ENCODE measurements at regions not wholly inside any gene's neighbourhood (a gene's known extent, or its start where the extent isn't known, plus 50 kb on each side); places are given as distances from the start of the nearest gene placed in this dataset.

DNA sequence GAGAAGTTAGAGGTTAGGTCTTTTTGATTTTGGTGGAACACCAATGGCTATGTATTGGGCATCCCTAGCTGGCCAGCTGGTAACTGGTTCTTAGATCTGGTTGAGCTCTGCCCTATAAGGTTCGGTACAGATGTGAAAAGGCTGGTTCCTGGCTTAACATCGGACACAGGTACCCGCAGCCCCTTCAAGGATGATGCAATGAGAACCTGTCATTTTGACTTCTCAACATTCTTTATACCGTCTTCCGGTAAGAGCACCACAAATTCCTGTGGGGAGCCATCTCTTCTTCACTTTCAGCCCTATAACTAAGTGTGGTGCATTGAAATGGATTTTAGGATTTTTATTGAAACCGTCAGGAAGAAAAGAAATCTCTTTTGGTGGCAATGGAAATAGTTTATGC is 222.8 kb downstream of the ADAMTS9 start:
- Mint-ChIP-seq H3K27ac (no peak overlapping the region), H3K9me3 (peaks cover 0 to 2% (median 0%) of the 10 kb centered on the region in 7 donors), H3K27me3 (no peaks in the 10 kb centered on the region), H3K4me3 (no peak overlapping the region), H3K36me3 (no peaks in the 10 kb centered on the region), H3K4me1 (peaks cover 0 to 3% (median 0%) of the 10 kb centered on the region in 4 donors)
- Histone ChIP-seq H3K27me3 (ENCODE audit: control insufficient read depth, insufficient read depth, low read length) (no peaks in the 10 kb centered on the region), H3K36me3 (ENCODE audit: control insufficient read depth, insufficient read depth, low read length) (no peaks in the 10 kb centered on the region), H3K4me3 (ENCODE audit: low read depth, low read length) (no peak overlapping the region), H3K4me1 (ENCODE audit: control insufficient read depth, insufficient read depth, low read length, poor library complexity, severe bottlenecking) (no peaks in the 10 kb centered on the region), H3K9me3 (ENCODE audit: control insufficient read depth in 2 of 2, low read length in 2 of 2) (no peaks in the 10 kb centered on the region), H3K27ac (ENCODE audit: insufficient read depth, low read length, poor library complexity, severe bottlenecking) (no peak overlapping the region)
- DNase-seq (no peak), ATAC-seq (ENCODE audit: low read depth in 2 of 2) (no peak)

DNA sequence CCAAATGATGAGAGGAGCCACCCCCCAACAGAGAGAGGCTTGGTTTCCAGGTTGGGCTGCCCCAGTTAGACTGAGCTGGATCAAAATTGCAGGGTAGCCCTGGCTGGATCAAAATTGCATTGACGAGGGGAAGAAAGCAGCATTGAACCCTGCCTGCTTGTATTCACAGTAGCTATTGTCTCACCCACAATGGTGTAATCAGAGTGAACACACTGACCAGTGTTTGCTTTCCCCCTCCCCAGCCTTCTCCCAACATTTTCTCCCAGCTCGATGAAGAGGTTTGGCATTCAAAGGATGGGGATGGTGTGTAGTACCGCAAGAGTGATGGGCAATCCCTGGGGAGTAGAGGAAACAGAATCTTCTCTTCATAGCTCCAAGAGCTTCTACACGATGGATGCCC is 223.8 kb downstream of the ADAMTS9 start:
- Mint-ChIP-seq H3K27me3 (no peaks in the 10 kb centered on the region), H3K27ac (no peak overlapping the region)
- ATAC-seq (ENCODE audit: low read depth in 2 of 2): no peak

DNA sequence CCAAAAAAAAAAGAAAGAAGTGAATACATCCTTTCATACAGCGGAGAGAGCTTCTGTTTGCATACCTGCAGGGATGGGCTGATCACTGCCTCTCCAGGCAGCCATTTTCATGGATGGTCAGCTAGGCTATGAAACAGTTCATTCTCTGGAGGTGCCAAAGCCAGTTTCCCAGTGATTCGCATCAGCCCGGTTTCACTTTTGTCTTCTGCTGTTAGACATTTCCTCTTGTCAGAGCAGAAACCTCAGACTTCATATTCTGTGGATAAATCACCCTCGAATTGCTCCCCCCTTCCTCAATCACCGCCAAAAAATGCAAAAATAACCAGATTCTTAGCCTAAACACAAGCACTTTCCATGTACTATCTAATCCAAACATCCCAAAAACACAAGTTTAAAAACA is 225.6 kb downstream of the ADAMTS9 start:
- no peak overlapping the region for H3K27ac ChIP-seq (ENCODE audit: insufficient read depth, low read length, poor library complexity, severe bottlenecking)
- ATAC-seq (ENCODE audit: low read depth in 2 of 2) (no peak), DNase-seq (no peak)
- peaks cover 0 to 2% (median 0%) of the 10 kb centered on the region in 7 donors for H3K9me3 Mint-ChIP-seq
- no peaks in the 10 kb centered on the region for H3K36me3 ChIP-seq (ENCODE audit: control insufficient read depth, insufficient read depth, low read length)
- H3K27me3 ChIP-seq (ENCODE audit: control insufficient read depth, insufficient read depth, low read length): no peaks in the 10 kb centered on the region
- H3K27ac Mint-ChIP-seq: no peak overlapping the region
- H3K9me3 ChIP-seq (ENCODE audit: control insufficient read depth in 2 of 2, low read length in 2 of 2): no peaks in the 10 kb centered on the region
- H3K4me3 Mint-ChIP-seq: no peak overlapping the region
- H3K4me1 Mint-ChIP-seq: peaks cover 0 to 3% (median 0%) of the 10 kb centered on the region in 4 donors
- no peaks in the 10 kb centered on the region for H3K27me3 Mint-ChIP-seq
- H3K4me1 ChIP-seq (ENCODE audit: control insufficient read depth, insufficient read depth, low read length, poor library complexity, severe bottlenecking): no peaks in the 10 kb centered on the region
- no peaks in the 10 kb centered on the region for H3K36me3 Mint-ChIP-seq
- no peak overlapping the region for H3K4me3 ChIP-seq (ENCODE audit: low read depth, low read length)

More for the DNA sequence above, 223.8 kb downstream of the ADAMTS9 start:
- Mint-ChIP-seq H3K36me3 (no peaks in the 10 kb centered on the region), H3K4me1 (peaks cover 0 to 3% (median 0%) of the 10 kb centered on the region in 4 donors), H3K9me3 (peaks cover 0 to 2% (median 0%) of the 10 kb centered on the region in 7 donors), H3K4me3 (no peak overlapping the region)
- no peaks in the 10 kb centered on the region for H3K9me3 ChIP-seq (ENCODE audit: control insufficient read depth in 2 of 2, low read length in 2 of 2)
- H3K27ac ChIP-seq (ENCODE audit: insufficient read depth, low read length, poor library complexity, severe bottlenecking): no peak overlapping the region
- no peak for DNase-seq
- no peaks in the 10 kb centered on the region for H3K4me1 ChIP-seq (ENCODE audit: control insufficient read depth, insufficient read depth, low read length, poor library complexity, severe bottlenecking)
- H3K4me3 ChIP-seq (ENCODE audit: low read depth, low read length): no peak overlapping the region
- no peaks in the 10 kb centered on the region for H3K36me3 ChIP-seq (ENCODE audit: control insufficient read depth, insufficient read depth, low read length)
- no peaks in the 10 kb centered on the region for H3K27me3 ChIP-seq (ENCODE audit: control insufficient read depth, insufficient read depth, low read length)

DNA sequence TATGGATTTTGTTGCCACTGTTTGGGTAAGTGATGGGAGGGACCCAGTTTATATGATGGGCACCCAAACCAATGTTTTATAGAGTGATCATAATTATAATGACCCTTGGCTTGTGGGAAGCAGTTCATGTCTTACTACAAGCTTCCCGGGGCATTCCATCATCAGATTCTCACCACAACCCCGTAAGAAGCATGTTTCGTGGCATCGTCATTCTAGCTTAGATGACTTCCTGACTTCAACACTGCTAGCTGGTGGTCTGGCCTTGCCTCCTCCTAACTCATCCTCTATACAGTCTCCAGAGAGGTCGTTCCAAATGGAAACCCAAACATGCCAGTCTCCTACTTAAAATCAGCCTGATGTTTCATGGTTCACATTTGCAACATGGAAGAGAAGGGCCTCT is 226.9 kb downstream of the ADAMTS9 start:
- Mint-ChIP-seq H3K27ac (no peak overlapping the region), H3K4me1 (peaks cover 0 to 3% (median 0%) of the 10 kb centered on the region in 4 donors), H3K36me3 (no peaks in the 10 kb centered on the region), H3K4me3 (no peak overlapping the region), H3K27me3 (no peaks in the 10 kb centered on the region), H3K9me3 (peaks cover 0 to 2% (median 0%) of the 10 kb centered on the region in 7 donors)
- ATAC-seq (ENCODE audit: low read depth in 2 of 2): no peak
- H3K27me3 ChIP-seq (ENCODE audit: control insufficient read depth, insufficient read depth, low read length): no peaks in the 10 kb centered on the region
- no peaks in the 10 kb centered on the region for H3K4me1 ChIP-seq (ENCODE audit: control insufficient read depth, insufficient read depth, low read length, poor library complexity, severe bottlenecking)
- no peak for DNase-seq
- H3K36me3 ChIP-seq (ENCODE audit: control insufficient read depth, insufficient read depth, low read length): no peaks in the 10 kb centered on the region
- no peaks in the 10 kb centered on the region for H3K9me3 ChIP-seq (ENCODE audit: control insufficient read depth in 2 of 2, low read length in 2 of 2)
- H3K4me3 ChIP-seq (ENCODE audit: low read depth, low read length): no peak overlapping the region
- H3K27ac ChIP-seq (ENCODE audit: insufficient read depth, low read length, poor library complexity, severe bottlenecking): no peak overlapping the region

- H3K27me3 Mint-ChIP-seq: no peaks in the 10 kb centered on the region
- no peak overlapping the region for H3K4me3 Mint-ChIP-seq
- H3K4me3 ChIP-seq (ENCODE audit: low read depth, low read length): no peak overlapping the region
- ATAC-seq (ENCODE audit: low read depth in 2 of 2): no peak
- H3K36me3 ChIP-seq (ENCODE audit: control insufficient read depth, insufficient read depth, low read length): no peaks in the 10 kb centered on the region
- peaks cover 0 to 3% (median 0%) of the 10 kb centered on the region in 4 donors for H3K4me1 Mint-ChIP-seq
- no peak for DNase-seq
- no peaks in the 10 kb centered on the region for H3K4me1 ChIP-seq (ENCODE audit: control insufficient read depth, insufficient read depth, low read length, poor library complexity, severe bottlenecking)
- H3K27ac ChIP-seq (ENCODE audit: insufficient read depth, low read length, poor library complexity, severe bottlenecking): no peak overlapping the region
- no peaks in the 10 kb centered on the region for H3K36me3 Mint-ChIP-seq
- no peaks in the 10 kb centered on the region for H3K27me3 ChIP-seq (ENCODE audit: control insufficient read depth, insufficient read depth, low read length)
- H3K9me3 ChIP-seq (ENCODE audit: control insufficient read depth in 2 of 2, low read length in 2 of 2): no peaks in the 10 kb centered on the region
- H3K9me3 Mint-ChIP-seq: peaks cover 0 to 2% (median 0%) of the 10 kb centered on the region in 7 donors
- H3K27ac Mint-ChIP-seq: no peak overlapping the region
Observed at GRCh38 chr3:64460141-64460730, 227.6 kb downstream of the ADAMTS9 start.

GRCh38 chr3:64459711-64460110 is 228.1 kb downstream of the ADAMTS9 start:
- no peak overlapping the region for H3K4me3 ChIP-seq (ENCODE audit: low read depth, low read length)
- no peaks in the 10 kb centered on the region for H3K36me3 Mint-ChIP-seq
- H3K27me3 Mint-ChIP-seq: no peaks in the 10 kb centered on the region
- ATAC-seq (ENCODE audit: low read depth in 2 of 2): no peak
- H3K9me3 ChIP-seq (ENCODE audit: control insufficient read depth in 2 of 2, low read length in 2 of 2): no peaks in the 10 kb centered on the region
- H3K4me3 Mint-ChIP-seq: no peak overlapping the region
- H3K4me1 Mint-ChIP-seq: peaks cover 0 to 3% (median 0%) of the 10 kb centered on the region in 4 donors
- no peak for DNase-seq
- H3K4me1 ChIP-seq (ENCODE audit: control insufficient read depth, insufficient read depth, low read length, poor library complexity, severe bottlenecking): no peaks in the 10 kb centered on the region
- H3K27me3 ChIP-seq (ENCODE audit: control insufficient read depth, insufficient read depth, low read length): no peaks in the 10 kb centered on the region
- H3K27ac Mint-ChIP-seq: no peak overlapping the region
- no peak overlapping the region for H3K27ac ChIP-seq (ENCODE audit: insufficient read depth, low read length, poor library complexity, severe bottlenecking)
- H3K9me3 Mint-ChIP-seq: peaks cover 0 to 2% (median 0%) of the 10 kb centered on the region in 7 donors
- H3K36me3 ChIP-seq (ENCODE audit: control insufficient read depth, insufficient read depth, low read length): no peaks in the 10 kb centered on the region

GRCh38 chr3:64457811-64458210 is 230.0 kb downstream of the ADAMTS9 start:
- H3K4me1 Mint-ChIP-seq: peaks cover 0 to 3% (median 0%) of the 10 kb centered on the region in 4 donors
- peaks cover 0 to 2% (median 0%) of the 10 kb centered on the region in 7 donors for H3K9me3 Mint-ChIP-seq

GRCh38 chr3:64456674-64457073 is 231.1 kb downstream of the ADAMTS9 start:
- Mint-ChIP-seq H3K9me3 (peaks cover 0 to 2% (median 0%) of the 10 kb centered on the region in 7 donors), H3K27ac (no peak overlapping the region), H3K36me3 (no peaks in the 10 kb centered on the region), H3K27me3 (peaks cover 3% of the 10 kb centered on the region), H3K4me3 (no peak overlapping the region), H3K4me1 (no peaks in the 10 kb centered on the region)
- ATAC-seq (ENCODE audit: low read depth in 2 of 2) (no peak), DNase-seq (no peak)
- H3K27ac ChIP-seq (ENCODE audit: insufficient read depth, low read length, poor library complexity, severe bottlenecking): no peak overlapping the region
- H3K27me3 ChIP-seq (ENCODE audit: control insufficient read depth, insufficient read depth, low read length): no peaks in the 10 kb centered on the region
- H3K36me3 ChIP-seq (ENCODE audit: control insufficient read depth, insufficient read depth, low read length): no peaks in the 10 kb centered on the region
- no peak overlapping the region for H3K4me3 ChIP-seq (ENCODE audit: low read depth, low read length)
- H3K9me3 ChIP-seq (ENCODE audit: control insufficient read depth in 2 of 2, low read length in 2 of 2): no peaks in the 10 kb centered on the region
- no peaks in the 10 kb centered on the region for H3K4me1 ChIP-seq (ENCODE audit: control insufficient read depth, insufficient read depth, low read length, poor library complexity, severe bottlenecking)

More at GRCh38 chr3:64457811-64458210, 230.0 kb downstream of the ADAMTS9 start:
- DNase-seq: no peak
- no peak for ATAC-seq (ENCODE audit: low read depth in 2 of 2)
- Mint-ChIP-seq H3K36me3 (no peaks in the 10 kb centered on the region), H3K4me3 (no peak overlapping the region), H3K27ac (no peak overlapping the region), H3K27me3 (no peaks in the 10 kb centered on the region)
- Histone ChIP-seq H3K27ac (ENCODE audit: insufficient read depth, low read length, poor library complexity, severe bottlenecking) (no peak overlapping the region), H3K27me3 (ENCODE audit: control insufficient read depth, insufficient read depth, low read length) (no peaks in the 10 kb centered on the region), H3K4me3 (ENCODE audit: low read depth, low read length) (no peak overlapping the region), H3K36me3 (ENCODE audit: control insufficient read depth, insufficient read depth, low read length) (no peaks in the 10 kb centered on the region), H3K9me3 (ENCODE audit: control insufficient read depth in 2 of 2, low read length in 2 of 2) (no peaks in the 10 kb centered on the region), H3K4me1 (ENCODE audit: control insufficient read depth, insufficient read depth, low read length, poor library complexity, severe bottlenecking) (no peaks in the 10 kb centered on the region)
